Mesendoderm (in vitro differentiated cells): ENCODE measurements at regions not wholly inside any gene's neighbourhood (a gene's known extent, or its start where the extent isn't known, plus 50 kb on each side); places are given as distances from the start of the nearest gene placed in this dataset.

Source experiments
- DNase-seq: peaks from one replicate; pipeline ENCODE4 v3.0.0; 2013
- H2AK5ac ChIP-seq: 2 replicates; pipeline ENCODE4 v1.6.1; 2013; ENCODE audit warnings: low read length, inconsistent platforms
- H2BK120ac ChIP-seq: 2 replicates; pipeline ENCODE4 v1.6.1; 2013; ENCODE audit warnings: low read depth, mild to moderate bottlenecking, low read length, moderate library complexity, mixed read lengths
- H2BK15ac ChIP-seq: replicated peaks from 2 replicates; pipeline ENCODE4 v1.6.1; 2013; ENCODE audit warnings: low read depth, mild to moderate bottlenecking, moderate library complexity
- H2BK5ac ChIP-seq: 2 replicates; pipeline ENCODE4 v1.6.1; 2013; ENCODE audit warnings: low read length, inconsistent platforms
- H3K18ac ChIP-seq: 2 replicates; pipeline ENCODE4 v1.6.1; 2013; ENCODE audit warnings: mild to moderate bottlenecking, low read length, mixed read lengths
- H3K23ac ChIP-seq: one replicate; pipeline ENCODE4 v1.6.1; 2013; ENCODE audit warnings: low read length
- H3K27ac ChIP-seq: 2 replicates; pipeline ENCODE4 v1.5.1; 2013; ENCODE audit warnings: low read depth, mild to moderate bottlenecking, inconsistent platforms, low read length, moderate library complexity
- H3K27me3 ChIP-seq: 2 replicates; pipeline ENCODE4 v1.6.1; 2013; ENCODE audit warnings: low read length, control low read depth, mild to moderate bottlenecking, inconsistent platforms; ENCODE audit not compliant: insufficient read depth, poor library complexity
- H3K36me3 ChIP-seq: 2 replicates; pipeline ENCODE4 v1.6.1; 2013; ENCODE audit warnings: low read length, inconsistent platforms; ENCODE audit not compliant: control insufficient read depth, insufficient read depth
- H3K4ac ChIP-seq: one replicate; pipeline ENCODE4 v1.6.1; 2013; ENCODE audit warnings: low read depth, mild to moderate bottlenecking, low read length, moderate library complexity
- H3K4me1 ChIP-seq: 2 replicates; pipeline ENCODE4 v1.6.1; 2013; ENCODE audit warnings: low read depth, low read length, inconsistent platforms; ENCODE audit not compliant: control insufficient read depth
- H3K4me2 ChIP-seq: 2 replicates; pipeline ENCODE4 v1.6.1; 2013; ENCODE audit warnings: low read length
- H3K4me3 ChIP-seq: 2 replicates; pipeline ENCODE4 v1.5.1; 2013; ENCODE audit warnings: mild to moderate bottlenecking, low read length
- H3K56ac ChIP-seq: one replicate; pipeline ENCODE4 v1.6.1; 2013; ENCODE audit warnings: low read length
- H3K79me1 ChIP-seq: 2 replicates; pipeline ENCODE4 v1.6.1; 2013; ENCODE audit warnings: low read length, inconsistent platforms
- H3K79me2 ChIP-seq: 2 replicates; pipeline ENCODE4 v1.6.1; 2013; ENCODE audit warnings: mild to moderate bottlenecking, low read length; ENCODE audit not compliant: control insufficient read depth, insufficient read depth
- H3K9ac ChIP-seq: 2 replicates; pipeline ENCODE4 v1.6.1; 2013; ENCODE audit warnings: low read length, inconsistent platforms
- H4K5ac ChIP-seq: one replicate; pipeline ENCODE4 v1.6.1; 2013; ENCODE audit warnings: low read length
- H4K8ac ChIP-seq: one replicate; pipeline ENCODE4 v1.6.1; 2013; ENCODE audit warnings: low read depth, mild to moderate bottlenecking, control low read depth, low read length, moderate library complexity
- WGBS: extraction: QIAGEN DNeasy Blood & Tissue Kit; methylation state at CpG from one replicate; pipeline ENCODE4 v1.1.7; 2013; ENCODE audit warnings: low lambda C conversion rate, missing lambda C conversion rate; ENCODE audit not compliant: insufficient coverage; ENCODE audit errors: extremely low coverage; 5-methylcytosine and 5-hydroxymethylcytosine counted together

DNA sequence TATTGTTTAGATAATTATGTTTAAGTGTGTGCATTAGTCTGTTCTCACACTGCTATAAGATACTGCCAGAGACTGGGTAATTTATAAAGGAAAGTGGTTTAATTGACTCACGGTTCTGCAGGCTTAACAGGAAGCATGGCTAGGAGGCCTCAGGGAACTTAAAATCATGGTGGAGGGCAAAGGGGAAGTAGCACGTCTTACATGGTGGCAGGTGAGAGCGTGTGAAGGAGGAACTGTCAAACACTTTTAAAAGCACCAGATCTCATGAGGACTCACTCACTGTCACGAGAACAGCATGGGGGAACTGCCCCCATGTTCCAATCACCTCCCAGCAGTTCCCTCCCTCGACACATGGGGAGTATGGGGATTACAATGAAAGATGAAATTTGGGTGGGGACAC, 203.5 kb upstream of the GOT2 start:
- Histone ChIP-seq H3K36me3 (no peaks in the 10 kb centered on the region), H3K79me1 (no peaks in the 10 kb centered on the region), H4K8ac (no peak overlapping the region), H3K79me2 (no peaks in the 10 kb centered on the region), H3K4me2 (no peak overlapping the region), H3K4me1 (peaks cover 4% of the 10 kb centered on the region), H3K4ac (no peak overlapping the region), H2BK120ac (no peak overlapping the region), H3K4me3 (no peak overlapping the region), H2AK5ac (no peak overlapping the region), H3K27ac (no peak overlapping the region), H3K9ac (no peak overlapping the region), H3K23ac (no peak overlapping the region), H3K18ac (no peak overlapping the region), H3K27me3 (no peaks in the 10 kb centered on the region), H4K5ac (no peak overlapping the region), H2BK15ac (no peak overlapping the region), H2BK5ac (no peak overlapping the region), H3K56ac (no peak overlapping the region)
- WGBS = no CpG with 5 or more reads among the region's 5 CpGs
- DNase-seq = no peak

DNA sequence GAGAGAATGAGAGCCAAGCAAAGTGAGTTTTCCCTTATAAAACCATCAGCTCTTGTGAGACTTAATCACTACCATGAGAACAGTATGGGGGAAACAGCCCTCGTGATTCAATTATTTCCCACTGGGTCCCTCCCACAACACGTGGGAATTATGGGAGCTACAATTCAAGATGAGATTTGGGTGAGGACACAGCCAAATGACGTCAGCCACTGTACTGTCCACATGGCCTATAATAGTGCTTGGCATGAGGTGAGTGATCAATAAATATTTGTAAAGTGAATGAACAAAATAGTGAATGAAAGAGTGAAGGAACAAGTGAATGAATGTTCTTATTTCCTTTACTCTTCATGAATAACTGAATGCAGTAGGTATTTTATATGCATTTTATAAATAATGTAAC, 199.1 kb upstream of the GOT2 start:
- Histone ChIP-seq H3K23ac (no peak overlapping the region), H2BK15ac (no peak overlapping the region), H3K79me1 (no peaks in the 10 kb centered on the region), H3K4ac (no peak overlapping the region), H3K4me1 (no peaks in the 10 kb centered on the region), H4K5ac (no peak overlapping the region), H4K8ac (no peak overlapping the region), H3K4me2 (no peak overlapping the region), H2BK5ac (no peak overlapping the region), H2AK5ac (no peak overlapping the region), H3K27ac (no peak overlapping the region), H3K79me2 (no peaks in the 10 kb centered on the region), H3K9ac (no peak overlapping the region), H3K56ac (no peak overlapping the region), H3K4me3 (no peak overlapping the region), H2BK120ac (no peak overlapping the region), H3K18ac (no peak overlapping the region), H3K27me3 (no peaks in the 10 kb centered on the region), H3K36me3 (no peaks in the 10 kb centered on the region)
- DNase-seq = no peak
- WGBS = no CpG with 5 or more reads among the region's 3 CpGs

DNA sequence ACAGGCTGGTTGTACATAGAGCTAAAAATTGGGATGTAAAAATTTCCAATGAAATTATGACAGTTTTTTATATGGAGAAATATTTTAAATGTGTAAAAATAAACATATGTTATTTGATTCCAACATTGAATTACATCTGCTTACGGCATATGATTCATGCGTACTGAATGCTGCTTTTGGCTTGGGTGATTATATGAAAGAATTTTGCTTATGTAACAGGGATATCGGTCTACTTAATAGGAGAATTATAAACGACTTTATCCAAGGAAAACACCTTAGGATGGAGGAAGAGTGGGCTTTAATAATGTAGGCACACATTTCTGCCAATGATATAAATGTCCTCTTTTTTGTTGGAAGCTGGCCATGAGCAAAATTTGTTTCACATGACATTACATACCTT, 197.3 kb upstream of the GOT2 start:
- no peaks in the 10 kb centered on the region for H3K36me3 ChIP-seq
- H4K5ac ChIP-seq = no peak overlapping the region
- H3K79me1 ChIP-seq = no peaks in the 10 kb centered on the region
- H3K9ac ChIP-seq = no peak overlapping the region
- H3K79me2 ChIP-seq = no peaks in the 10 kb centered on the region
- H2BK5ac ChIP-seq = no peak overlapping the region
- no peak overlapping the region for H3K23ac ChIP-seq
- no peak overlapping the region for H4K8ac ChIP-seq
- H3K18ac ChIP-seq = no peak overlapping the region
- H3K4ac ChIP-seq = no peak overlapping the region
- H3K27me3 ChIP-seq = no peaks in the 10 kb centered on the region
- no peak overlapping the region for H2BK120ac ChIP-seq
- H3K4me3 ChIP-seq = no peak overlapping the region
- DNase-seq = no peak
- no peak overlapping the region for H3K56ac ChIP-seq
- no peak overlapping the region for H2BK15ac ChIP-seq
- H2AK5ac ChIP-seq = no peak overlapping the region
- H3K4me2 ChIP-seq = no peak overlapping the region
- WGBS = no CpG with 5 or more reads among the region's 4 CpGs
- H3K27ac ChIP-seq = no peak overlapping the region
- H3K4me1 ChIP-seq = no peaks in the 10 kb centered on the region

DNA sequence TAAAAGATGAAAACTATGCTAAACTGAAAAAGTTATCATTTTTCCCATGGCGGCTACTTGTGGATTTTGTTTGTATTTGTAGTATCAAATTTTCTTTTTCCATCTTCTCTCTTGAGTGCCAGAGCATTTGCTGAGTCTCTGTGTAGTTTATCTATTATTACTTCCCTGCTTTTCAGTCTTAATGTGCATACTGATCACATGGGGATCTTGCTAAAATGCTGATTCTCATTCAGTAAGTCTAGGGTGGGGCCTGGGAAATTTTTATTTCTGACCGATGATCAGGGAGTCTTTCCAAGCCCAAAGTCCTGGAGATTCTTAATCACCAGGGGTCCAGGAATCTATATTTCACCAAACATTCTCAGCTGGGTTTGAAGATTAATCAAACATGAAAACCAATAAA, 189.0 kb upstream of the GOT2 start:
- no peaks in the 10 kb centered on the region for H3K79me2 ChIP-seq
- DNase-seq = no peak
- H2BK15ac ChIP-seq = no peak overlapping the region
- no peak overlapping the region for H3K4me2 ChIP-seq
- H3K4me1 ChIP-seq = no peaks in the 10 kb centered on the region
- no peak overlapping the region for H2AK5ac ChIP-seq
- no peak overlapping the region for H3K56ac ChIP-seq
- no peak overlapping the region for H3K23ac ChIP-seq
- no peak overlapping the region for H2BK120ac ChIP-seq
- no peak overlapping the region for H3K4ac ChIP-seq
- H4K5ac ChIP-seq = no peak overlapping the region
- no peak overlapping the region for H4K8ac ChIP-seq
- H2BK5ac ChIP-seq = no peak overlapping the region
- H3K4me3 ChIP-seq = no peak overlapping the region
- no peaks in the 10 kb centered on the region for H3K36me3 ChIP-seq
- no CpG with 5 or more reads among the region's 2 CpGs for WGBS
- no peaks in the 10 kb centered on the region for H3K79me1 ChIP-seq
- H3K9ac ChIP-seq = no peak overlapping the region
- H3K27me3 ChIP-seq = no peaks in the 10 kb centered on the region
- no peak overlapping the region for H3K18ac ChIP-seq
- no peak overlapping the region for H3K27ac ChIP-seq

DNA sequence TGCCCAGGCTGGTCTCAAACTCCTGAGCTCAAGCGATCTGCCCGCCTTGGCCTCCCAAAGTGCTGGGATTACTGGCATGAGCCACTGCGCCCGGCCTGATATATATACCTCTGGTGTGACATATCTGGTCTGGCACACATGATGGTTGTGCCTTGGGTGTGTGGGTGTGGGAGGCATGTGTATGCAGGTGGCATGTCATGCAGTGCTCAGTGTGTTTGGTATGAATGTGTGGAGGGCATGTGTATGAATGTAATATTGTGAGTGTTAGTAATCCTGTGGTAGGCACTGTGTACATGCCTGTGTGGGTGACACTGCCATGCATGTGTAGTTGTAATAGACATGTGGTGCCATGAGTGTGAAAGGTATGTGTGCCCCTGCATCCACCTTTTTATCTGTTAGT, 179.3 kb upstream of the GOT2 start:
- no peak overlapping the region for H3K23ac ChIP-seq
- H3K36me3 ChIP-seq = no peaks in the 10 kb centered on the region
- no peak overlapping the region for H2BK5ac ChIP-seq
- H3K4me3 ChIP-seq = no peak overlapping the region
- peaks cover 2% of the 10 kb centered on the region for H3K4me1 ChIP-seq
- no peak overlapping the region for H3K4me2 ChIP-seq
- no peak overlapping the region for H3K9ac ChIP-seq
- no CpG with 5 or more reads among the region's 4 CpGs for WGBS
- no peak overlapping the region for H2BK15ac ChIP-seq
- no peak overlapping the region for H4K5ac ChIP-seq
- H2AK5ac ChIP-seq = no peak overlapping the region
- no peaks in the 10 kb centered on the region for H3K79me1 ChIP-seq
- no peak overlapping the region for H2BK120ac ChIP-seq
- no peaks in the 10 kb centered on the region for H3K79me2 ChIP-seq
- no peak overlapping the region for H3K27ac ChIP-seq
- H3K18ac ChIP-seq = no peak overlapping the region
- no peak overlapping the region for H4K8ac ChIP-seq
- no peak overlapping the region for H3K4ac ChIP-seq
- no peaks in the 10 kb centered on the region for H3K27me3 ChIP-seq
- peak overlapping the region; percentile 12 for H3K56ac ChIP-seq
- DNase-seq = no peak

DNA sequence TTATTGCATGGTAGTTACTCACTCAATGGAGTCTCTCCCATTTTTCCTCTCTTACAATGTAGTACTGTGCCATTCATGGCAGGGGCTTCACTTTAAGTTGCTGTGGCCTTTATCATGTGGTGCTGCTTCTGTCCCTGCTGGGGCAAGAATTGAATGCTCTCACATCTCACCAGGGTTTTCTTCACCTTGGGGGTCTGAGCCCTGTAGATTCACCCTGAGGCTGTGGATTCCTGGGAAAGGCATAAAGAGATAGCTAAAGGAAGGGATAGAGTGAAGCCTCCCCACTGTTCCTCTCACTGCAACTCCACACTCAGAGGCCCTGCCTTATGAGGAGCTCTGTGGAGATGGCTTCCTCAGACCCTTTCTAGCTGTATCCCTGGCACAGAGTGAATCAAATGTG, 178.5 kb upstream of the GOT2 start:
- Histone ChIP-seq H2AK5ac (no peak overlapping the region), H2BK5ac (no peak overlapping the region), H3K4me3 (no peak overlapping the region), H3K4me2 (no peak overlapping the region), H4K5ac (no peak overlapping the region), H3K27ac (no peak overlapping the region), H3K36me3 (no peaks in the 10 kb centered on the region), H3K4me1 (peaks cover 2% of the 10 kb centered on the region), H3K4ac (no peak overlapping the region), H3K23ac (no peak overlapping the region), H4K8ac (no peak overlapping the region), H3K18ac (no peak overlapping the region), H3K56ac (no peak overlapping the region), H2BK120ac (no peak overlapping the region), H2BK15ac (no peak overlapping the region), H3K9ac (no peak overlapping the region), H3K79me1 (no peaks in the 10 kb centered on the region), H3K27me3 (no peaks in the 10 kb centered on the region), H3K79me2 (no peaks in the 10 kb centered on the region)
- peak; percentile 83 for DNase-seq
